ENCODE measurements at regions not wholly inside any gene's neighbourhood (a gene's known extent, or its start where the extent isn't known, plus 50 kb on each side); places are given as distances from the start of the nearest gene placed in this dataset.
"Not testable (repeated sequence)": the region's sequence is repeated elsewhere in the genome, so short reads cannot be mapped to it uniquely, and the experiment has no call there.

DNA sequence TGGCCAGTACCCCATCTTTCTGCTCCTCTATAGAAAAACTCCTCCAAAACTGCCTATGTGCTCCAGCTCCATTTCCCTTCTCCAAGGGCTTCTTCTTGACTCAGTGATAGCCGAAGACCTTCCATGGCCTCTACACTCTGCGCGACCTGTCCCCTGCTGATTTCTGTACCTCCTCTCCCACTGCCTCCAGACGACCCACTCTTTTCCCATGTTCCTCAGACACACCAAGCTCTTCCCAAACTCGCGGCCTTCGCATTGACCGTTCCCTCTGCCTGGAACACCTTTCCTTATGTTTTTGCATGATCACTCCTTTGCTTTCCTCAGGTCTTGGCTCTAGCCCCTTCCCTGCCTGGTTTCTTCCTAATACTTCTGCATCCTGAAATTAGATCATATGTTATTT, 255.6 kb upstream of the SDK2 start:
- DNase-seq: no peak

DNA sequence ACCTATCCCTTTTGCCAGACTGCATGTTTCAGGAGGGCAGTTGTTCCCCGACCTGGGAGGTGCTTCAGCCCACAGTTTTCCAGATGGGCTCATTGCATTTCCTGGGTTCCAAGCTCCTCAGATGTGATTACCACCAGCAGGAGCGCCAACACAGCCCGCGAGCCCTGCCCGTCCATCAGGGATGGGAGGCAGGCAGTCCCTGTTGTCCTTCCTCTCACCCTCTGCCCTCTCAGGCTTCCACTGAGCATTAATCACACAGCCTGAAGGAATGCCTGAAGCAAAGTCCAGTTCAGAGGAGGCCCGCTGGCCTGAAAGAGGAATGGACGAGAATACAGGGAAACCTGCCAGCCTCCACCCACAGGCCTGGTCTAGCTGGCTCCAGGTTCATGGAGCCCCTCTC, 256.3 kb upstream of the SDK2 start:
- DNase-seq: no peak

DNA sequence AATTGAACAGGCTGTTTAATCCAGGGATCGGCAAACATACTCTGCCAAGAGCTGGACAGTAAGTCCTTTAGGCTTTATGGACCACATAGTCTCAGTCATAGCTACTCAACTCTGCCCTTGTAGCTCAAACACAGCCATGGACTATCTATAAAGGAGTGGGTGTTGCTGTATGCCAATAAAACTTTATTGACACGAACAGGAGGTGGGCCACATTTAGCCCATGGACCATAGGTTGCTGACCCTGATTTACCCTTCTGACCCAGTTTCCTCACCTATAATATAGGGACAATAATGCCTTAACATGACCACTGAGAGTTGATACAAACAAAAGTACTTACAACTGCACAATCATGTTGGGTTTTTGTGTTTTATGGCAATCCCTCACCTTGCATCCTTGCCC, 257.0 kb upstream of the SDK2 start:
- no peak for DNase-seq

DNA sequence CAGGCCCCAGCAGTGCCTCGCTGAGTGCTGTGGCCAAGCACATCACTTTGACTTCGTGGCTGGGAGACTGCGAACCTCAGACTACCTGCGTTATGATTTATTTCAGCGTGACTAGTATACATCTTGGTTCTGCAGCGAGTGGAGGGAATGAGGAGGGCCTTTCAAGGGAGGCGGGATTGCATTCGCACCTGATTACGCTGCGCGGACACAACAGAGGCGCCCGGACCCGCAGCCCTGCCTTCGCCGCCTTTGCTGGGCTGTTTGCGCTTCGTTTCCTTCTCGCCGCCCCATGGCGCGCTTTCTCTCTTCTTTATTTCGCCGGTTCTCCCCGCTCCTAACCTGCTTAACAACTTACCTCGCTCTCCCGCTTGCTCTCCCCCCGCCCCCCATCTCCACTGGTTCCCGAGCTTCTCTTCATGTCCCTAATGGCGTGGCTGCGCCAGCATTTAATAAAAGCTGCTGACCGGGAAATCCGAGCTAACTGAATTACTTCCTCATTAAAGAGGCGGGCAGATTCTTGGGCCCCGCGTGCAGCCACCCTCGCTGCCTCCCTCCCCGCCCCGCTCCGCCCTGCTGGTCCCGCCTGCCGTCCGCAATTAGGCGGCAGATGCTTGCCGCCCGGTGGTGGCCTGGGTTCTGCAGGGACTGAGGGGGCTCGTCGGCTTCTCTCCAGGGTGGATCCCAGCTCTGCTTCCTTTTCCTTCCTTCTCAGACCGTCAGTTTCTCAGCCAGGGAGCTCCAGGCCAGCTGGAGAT, 257.6 kb upstream of the SDK2 start:
- no peak for DNase-seq

DNA sequence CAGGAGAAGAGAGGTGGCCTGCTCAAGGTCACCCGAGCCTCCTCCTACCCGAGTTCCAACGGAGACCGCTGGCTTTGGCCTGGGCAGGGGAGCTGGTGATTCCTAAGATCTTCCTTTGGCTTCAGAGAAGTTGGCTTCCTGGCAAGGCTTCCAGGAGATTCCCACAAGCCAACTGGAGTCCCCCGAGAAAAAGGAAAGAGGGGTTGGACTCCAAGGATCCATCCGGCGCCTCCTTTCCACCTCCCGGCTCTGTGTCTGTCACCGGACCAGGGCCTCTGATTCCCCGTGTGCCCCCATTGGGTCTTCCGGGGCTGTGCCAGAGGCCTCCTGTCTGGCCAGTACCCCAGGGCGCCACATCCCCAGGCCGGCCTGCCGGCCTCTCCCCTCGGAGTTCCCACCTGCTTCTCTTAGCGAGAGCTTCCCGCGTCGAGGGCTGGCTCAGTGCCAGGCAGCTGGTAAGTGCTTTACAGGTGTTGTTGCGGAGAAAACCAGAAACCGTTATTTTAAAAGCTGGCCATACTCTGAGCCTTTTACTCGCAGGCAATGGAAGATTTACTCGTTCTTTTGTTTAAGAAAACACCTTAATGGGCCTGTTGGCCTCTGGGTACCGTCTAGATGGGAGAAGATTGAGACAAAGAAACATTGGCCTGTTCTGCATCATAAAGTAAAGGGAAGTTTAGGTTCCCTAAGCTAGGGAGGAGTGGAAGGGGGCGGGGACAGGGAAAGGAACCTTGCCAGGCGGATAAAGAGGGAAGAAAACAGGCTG, 258.4 kb upstream of the SDK2 start:
- DNase-seq: no peak

DNA sequence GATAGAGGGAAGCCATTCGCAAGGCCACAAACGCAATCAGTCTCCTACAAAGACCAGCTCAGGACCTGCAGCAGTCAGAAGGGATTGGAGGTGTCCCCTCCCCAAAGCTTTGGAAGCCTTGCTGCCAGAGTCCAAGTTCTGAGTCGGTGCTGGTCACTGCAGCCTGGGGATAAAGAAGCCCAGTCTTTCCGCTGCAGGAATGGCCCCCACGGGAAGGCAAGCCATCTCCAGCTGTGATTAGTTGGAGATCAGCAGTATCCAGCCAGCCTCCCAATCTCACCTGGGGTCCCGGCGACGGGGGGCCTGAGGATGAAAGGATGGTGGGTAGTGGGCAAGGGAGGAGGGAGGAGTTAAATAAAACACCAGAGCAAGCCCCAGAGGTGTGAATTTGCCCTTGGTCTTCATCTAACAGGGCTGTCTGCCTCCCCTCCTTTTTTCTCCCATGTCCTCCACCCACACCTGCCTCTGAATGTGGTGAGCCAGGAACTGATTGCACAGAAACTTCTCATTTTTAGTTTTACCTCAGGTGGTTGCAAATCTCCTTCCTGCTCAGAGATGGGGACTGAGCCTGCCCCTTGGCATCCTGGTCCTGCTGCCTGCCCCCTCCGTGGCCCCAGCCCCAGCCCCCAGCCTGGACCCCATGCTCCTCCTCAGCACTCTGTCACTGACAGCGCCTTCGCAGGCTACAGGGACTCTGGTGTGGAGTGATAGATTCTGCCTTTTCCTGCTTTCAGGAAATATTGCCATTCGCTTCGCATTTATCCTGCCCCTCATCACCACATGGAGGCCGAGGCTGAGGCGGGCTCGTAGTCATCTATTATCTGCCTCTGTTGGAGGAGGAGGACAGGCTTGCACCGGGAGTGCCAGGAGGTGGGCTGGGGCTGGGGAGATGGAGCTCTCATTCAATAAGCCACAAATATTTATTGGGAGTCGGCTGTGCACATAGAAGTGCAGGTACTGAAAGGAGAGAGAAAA, 262.9 kb upstream of the SDK2 start:
- no peak for DNase-seq

DNA sequence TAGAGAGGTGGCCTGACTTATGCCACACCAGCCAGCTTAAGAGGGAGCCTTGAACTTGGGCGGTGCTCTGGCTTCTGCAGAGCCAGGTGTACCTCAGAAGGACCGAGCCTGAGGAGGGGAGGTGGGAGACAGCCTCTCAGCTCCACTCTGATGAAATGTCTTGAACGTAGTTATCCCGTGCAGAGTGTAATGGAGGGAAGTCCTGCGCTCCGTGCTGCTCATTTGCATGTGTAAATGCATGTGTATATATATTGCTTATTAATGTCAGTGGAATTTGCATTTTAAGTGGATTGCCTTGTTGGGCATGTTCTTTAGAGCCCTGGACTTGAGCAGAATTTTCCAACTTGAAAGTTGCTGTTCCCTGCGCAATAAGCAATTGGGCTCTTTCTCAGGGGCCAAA, 264.9 kb upstream of the SDK2 start:
- no peak for DNase-seq

DNA sequence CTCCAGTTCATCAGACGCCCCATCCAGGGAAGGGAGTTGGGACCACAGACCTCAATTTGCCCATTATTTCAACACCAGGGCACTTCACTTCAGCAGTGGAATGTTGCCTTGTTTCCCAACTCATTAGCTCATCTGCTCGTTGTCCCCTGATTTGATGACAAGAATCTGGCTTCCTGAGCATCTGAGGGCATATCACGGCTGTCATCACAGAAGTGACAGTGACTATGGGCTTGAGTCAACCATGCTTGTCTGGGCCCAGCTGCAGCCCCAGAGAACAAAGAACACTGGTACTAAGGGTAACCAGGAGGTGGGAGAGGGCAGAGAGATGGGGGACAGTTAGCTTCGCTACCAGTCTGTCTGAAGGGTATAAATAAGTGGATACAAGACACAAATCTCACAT, 266.0 kb upstream of the SDK2 start:
- no peak for DNase-seq

DNA sequence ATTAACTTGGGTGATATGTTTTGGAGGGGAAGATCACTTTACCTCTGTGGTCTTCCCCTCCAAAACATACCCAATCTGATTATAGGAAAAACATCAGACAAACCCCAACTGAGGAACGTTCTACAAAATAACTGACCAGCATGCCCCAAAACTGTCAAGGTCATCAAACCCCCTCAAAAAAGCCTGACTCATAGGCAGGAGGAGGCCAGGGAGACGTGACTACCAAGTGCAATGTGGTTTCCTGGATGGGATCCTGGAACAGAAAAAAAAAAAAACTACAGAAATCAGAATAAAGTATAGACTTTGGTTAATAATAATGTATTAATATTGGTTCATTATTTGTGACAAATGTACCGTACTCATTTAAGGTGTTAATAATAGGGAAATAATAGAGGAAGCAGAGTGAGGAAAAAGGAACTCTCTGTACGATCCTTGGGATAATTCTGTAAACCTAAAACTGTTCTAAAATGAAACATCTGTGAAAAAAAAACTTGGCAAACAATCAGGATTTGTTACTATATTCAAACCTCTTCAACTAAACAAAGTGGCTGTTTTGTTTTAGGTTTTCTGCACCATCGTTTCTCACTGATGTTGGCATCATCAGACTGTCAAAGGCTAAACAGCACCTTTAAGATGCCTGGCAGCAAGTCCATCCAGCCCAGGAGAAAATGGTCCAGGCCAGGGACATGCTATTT, 266.7 kb upstream of the SDK2 start:
- DNase-seq: no peak

DNA sequence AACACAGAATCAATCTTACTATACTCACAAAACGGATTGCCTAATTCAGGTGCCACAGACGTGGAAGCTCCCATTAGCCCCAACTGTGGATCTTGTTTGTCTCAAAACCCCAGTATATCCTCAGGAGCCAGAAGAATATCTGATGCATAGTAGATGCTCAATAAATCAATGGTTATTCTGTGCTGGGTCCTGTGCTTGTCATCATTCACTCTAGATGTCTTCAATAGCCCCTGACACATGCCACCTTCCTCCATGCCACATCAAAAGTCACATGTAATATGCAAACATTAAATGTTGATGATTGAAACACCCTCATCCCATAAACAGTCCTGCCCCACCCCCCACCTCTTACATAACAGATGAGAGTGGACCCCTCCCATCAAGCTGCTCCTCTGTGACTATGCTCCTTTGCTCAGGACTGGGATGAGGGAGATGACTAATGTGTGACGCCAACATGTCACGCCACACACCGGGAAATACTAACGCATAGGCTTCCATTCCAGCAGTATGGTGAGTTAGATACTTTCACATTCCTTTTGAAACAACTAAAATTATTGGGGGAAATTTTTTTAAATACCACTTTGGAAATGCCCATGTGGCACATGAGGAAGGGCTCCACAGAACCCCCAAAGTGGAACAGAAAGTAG, 267.6 kb upstream of the SDK2 start:
- no peak for DNase-seq

DNA sequence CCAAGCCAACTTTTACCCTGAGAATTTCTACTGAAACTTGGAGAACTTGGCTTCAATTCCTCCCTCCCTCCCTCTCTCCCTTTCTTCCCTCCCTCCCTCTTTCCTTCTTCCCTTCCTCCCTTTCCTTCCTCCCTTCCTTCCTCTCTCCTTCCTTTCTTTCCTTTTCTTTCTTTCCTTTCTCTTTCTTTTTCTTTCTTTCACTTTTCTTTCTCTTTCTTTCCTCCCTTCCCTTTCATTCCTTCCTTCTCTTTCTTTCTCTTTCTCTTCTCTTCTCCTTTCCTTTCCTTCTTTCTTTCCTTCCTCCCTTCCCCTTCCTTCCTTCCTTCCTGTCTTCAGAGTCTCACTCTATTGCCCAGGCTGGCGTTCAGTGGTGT, 268.1 kb upstream of the SDK2 start:
- no peak for DNase-seq

DNA sequence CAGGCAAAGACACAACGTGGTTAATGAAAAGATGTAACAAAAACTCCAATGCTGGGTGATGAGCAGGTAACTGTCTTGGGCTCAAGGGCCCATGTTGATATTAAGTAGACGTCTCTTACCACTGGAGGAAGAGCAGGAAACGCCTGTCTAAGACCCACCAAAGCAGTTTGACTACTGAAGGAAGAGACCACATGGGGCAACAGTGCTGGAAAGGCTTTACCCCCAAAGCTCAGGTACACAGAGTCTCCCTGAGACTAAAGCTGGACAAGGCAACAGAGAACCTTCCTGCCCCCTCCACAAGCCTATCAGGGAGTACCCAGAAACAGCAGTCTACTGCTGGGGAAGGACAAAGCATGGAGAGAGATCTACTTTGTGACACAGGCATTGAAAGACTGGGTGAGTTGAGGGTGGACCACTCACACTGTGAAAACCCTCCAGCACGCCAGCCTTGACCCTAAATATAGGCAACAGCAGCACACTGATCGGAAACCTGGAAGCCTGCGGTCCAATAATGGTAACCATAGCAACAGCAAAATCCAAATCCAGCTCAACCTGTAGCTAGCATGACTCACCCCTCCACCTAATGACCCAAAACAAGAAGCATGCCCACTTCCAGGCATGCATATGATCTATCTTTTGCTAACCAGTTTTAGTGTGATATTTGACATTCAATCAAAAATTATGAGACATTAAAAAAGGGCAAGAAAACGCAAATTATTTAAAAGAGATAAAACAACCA, 270.5 kb upstream of the SDK2 start:
- DNase-seq: no peak

DNA sequence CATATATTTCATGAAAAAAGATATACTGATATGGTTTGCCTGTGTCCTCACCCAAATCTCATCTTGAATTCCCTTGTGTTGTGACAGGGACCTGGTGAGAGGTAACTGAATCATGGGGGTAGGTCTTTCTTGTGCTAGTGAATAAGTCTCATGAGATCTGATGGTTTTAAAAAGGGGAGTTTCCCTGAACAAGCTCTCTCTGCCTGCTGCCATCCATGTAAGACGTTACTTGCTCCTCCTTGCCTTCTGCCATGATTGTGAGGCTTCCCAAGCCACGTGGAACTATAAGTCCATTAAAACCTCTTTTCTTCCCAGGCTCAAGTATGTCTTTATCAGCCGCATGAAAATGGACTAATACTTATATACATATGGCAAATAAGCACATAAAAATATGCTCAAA, 274.8 kb upstream of the SDK2 start:
- DNase-seq: not testable (repeated sequence)

DNA sequence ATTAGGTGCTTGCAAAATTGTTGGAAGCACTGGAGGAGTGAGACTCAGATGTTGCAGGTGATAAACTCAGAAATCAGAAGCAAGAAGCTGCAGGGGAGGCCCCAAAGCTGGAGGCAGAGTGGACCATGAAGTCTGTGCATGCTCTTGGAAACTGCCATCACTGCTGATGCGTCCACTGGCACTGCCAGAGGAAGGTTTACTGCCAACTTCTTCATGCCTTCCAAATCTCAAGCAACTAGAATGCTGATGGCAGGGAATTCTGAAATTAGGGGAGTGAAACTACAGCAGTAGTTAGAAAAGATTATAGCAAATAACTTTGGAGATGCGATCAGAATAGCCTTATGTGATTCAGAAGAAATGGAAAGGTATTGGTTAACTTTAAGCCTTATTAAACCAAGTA, 277.1 kb upstream of the SDK2 start:
- no peak for DNase-seq

DNA sequence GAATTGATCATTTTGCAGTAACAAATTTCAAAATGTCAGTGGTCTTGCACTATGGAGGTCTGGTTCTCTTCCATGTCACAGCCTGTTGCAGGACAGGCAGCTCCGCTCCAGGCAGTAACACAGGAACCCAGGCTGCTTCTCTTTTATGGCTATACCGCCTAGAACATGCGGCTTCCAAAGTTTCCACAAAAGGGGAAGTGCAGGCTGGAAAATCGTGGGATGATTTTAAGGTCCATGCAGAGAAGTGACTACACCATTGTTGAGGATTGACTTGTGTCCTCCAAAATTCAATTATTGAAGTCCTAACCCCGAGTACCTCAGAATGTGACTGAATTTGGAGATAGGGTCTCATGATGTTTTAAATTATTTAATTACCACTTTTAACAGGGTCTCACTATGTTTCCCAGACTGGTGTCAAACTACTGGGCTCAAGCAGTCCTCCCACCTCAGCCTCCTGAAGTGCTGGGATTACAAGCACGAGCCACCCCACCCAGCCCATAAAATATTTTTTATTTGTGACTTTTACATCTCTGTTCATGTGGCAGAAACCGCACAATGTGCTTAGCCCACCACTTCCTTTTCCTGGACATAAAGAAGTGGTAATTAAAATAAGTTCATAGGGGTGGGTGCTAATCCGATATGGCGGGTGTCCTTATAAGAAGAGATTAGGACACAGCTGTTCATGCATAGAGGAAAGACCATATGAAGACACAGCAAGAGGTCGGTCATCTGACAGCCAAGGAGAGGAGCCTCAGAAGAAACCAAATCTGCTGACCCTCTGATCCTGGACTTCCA, 279.2 kb upstream of the RPL38 start:
- no peak for DNase-seq

DNA sequence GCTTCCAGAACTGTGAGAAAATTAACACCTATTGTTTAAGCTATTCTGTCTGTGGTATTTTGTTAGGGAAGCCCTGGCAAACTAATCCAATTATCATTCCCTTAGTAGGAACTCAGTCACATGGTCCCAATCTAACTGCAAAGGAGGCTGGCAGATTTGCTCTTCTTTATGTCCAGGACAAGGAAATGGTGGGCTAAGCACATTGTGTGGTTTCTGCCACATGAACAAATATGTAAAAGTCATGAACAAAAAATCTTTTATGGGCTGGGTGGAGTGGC, 278.6 kb upstream of the RPL38 start:
- DNase-seq: no peak

DNA sequence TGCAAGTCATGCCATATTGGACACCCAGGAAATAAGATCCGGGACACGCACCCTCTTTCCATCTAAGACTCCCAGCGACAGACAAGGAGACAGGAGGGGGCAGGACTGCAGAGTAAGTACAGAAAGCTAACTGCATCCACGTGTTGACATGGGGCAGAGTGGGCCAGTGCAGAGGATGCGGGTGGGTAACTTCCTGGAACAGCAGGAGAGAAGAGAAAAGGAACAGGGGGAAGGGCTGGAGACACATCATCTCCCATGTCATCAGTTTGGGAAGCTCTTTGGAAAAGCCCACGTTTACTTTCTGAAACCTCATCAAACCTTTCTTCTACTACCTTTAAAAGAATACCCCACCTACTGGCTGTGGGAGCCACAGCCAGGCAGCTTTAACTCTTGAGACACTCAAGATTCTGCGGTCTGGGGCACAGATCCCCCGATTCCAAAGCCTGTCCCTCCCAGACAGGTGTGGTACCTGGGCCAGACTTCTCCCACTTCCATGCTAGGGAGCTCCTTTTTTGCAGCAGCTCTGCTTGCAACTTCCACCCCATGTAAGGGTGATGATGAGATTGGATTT, 273.5 kb upstream of the RPL38 start:
- no peak for DNase-seq

DNA sequence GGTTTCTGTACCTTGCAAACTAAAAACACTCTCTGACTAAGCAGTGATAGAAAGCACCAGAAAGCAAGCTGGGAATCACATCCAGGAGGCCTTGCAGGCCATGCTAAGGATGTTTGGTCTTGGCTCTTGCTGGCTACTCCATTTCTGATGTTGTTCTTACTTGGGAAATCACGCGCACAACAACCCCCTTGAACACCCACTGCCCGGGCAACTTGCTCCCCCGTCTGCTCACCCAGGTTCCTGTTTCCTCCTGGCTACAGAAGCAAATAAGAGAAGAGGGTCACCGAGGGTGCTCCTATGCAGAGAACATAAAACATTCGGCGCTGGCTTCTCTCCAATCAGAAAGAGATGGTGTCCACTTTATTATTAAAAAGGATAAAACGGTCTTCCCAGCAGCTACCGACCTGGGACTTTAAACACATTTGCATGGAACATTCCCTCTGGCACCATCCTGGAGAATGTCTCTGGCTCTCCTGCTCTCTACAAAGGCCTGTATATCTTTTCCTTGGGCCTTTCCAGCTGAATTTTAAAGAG, 271.2 kb upstream of the RPL38 start:
- no peak for DNase-seq

DNA sequence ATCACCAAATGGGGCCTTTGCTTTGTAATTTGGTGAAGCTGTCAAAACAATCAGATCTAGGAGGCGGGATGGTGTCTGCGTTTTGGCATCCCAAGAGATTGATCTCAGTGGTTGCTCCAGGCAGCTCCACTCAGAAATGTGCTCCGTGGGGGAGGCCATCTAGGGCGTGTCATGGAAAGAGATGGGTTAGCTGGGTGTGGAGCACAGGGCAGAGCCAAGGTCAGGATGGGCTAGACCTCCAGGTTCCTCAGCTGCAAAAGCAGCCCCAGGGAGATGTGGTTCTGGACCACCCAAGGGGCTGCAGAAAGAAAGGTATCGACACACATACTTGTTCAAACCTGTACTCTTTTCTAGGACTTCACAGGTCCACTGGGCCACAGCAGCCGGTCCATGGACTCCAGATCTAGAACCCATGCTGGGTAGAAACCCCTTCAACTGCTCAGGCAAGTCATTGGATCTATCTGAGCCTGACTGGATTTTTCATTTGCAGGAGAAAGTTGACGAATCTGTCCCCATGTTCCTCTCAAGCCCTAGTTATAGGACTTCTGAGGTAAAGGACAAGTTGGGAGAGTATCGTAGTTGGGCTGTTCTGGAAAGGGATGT, 270.2 kb upstream of the RPL38 start:
- DNase-seq: no peak

DNA sequence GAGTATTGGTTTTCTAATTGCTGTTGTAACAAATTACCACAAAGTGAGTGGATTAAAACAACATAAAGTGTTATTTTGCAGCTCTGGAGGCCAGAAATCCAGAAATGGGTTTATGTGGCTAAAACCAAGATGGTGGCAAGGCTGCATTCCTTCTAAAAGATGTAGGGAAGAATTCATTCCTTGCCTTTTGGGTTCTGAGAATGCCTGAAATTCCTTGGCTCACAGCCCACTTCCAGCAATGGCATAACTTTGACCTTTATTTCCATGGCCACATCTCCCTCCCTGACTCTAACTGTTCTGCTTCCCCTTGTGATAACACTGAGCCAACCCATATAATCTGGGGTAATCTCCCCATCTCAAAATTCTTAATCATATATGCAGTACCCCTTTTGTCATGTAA, 269.6 kb upstream of the RPL38 start:
- peak; percentile 20 for DNase-seq
